ENCODE measurements at regions not wholly inside any gene's neighbourhood (a gene's known extent, or its start where the extent isn't known, plus 50 kb on each side); places are given as distances from the start of the nearest gene placed in this dataset.

DNA sequence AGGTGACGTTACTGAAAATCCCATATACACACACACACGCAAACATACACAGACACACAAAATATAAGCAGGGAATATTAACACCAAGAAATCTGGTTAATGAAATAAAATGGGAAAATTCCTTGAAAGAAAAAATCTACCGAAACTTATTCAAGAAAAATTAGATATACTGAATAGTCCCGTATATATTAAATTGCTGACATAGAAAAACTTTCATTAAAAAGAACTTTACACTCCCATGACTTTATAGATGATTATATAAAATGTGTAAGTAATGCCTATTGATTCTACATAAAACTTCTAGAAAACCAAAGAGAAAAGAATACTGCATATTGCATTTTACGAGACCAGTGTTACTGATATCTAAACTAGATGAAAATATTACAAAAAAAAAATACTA lies 803.2 kb downstream of the SLC16A7 start:
- CTCF ChIA-PET (ENCODE audit: low intra/inter-chr PET ratio): no interaction called here
- FAIRE-seq (no peak), ATAC-seq (no peak), DNase-seq (ENCODE audit: extremely low read depth in 1 of 4, low spot score in 3 of 4) (no peak)
- Histone ChIP-seq H3K79me2 (ENCODE audit: control insufficient read depth, insufficient read depth, low read length) (no peaks in the 10 kb centered on the region), H3K9me3 (replicated peaks; ENCODE audit: control insufficient read depth, insufficient read depth, low read depth, low read length) (no peaks in the 10 kb centered on the region; the same call in 1 of the 2 replicates), H3K27ac (ENCODE audit: extremely low read depth, low read depth, low read length) (no peak overlapping the region), H3K4me3 (no peak overlapping the region), H3K4me1 (replicated peaks in 1 of 2; ENCODE audit: control insufficient read depth in 2 of 2, insufficient read depth in 2 of 2, low read length in 2 of 2) (no peaks in the 10 kb centered on the region), H3K9me1 (ENCODE audit: control insufficient read depth, insufficient read depth, low read length) (no peaks in the 10 kb centered on the region), H3K27me3 (ENCODE audit: control insufficient read depth in 2 of 2, insufficient read depth in 2 of 2, low read length in 2 of 2) (no peaks in the 10 kb centered on the region), H3K4me2 (ENCODE audit: insufficient read depth, low read length) (no peak overlapping the region), H4K20me1 (replicated peaks; ENCODE audit: control insufficient read depth, insufficient read depth, low read length) (no peaks in the 10 kb centered on the region), H3K9ac (ENCODE audit: insufficient read depth in 1 of 2, low read depth in 2 of 2, low read length in 2 of 2) (no peak overlapping the region), H2AFZ (ENCODE audit: low read depth, low read length) (no peak overlapping the region), H3K36me3 (ENCODE audit: control insufficient read depth, insufficient read depth, low read length) (no peaks in the 10 kb centered on the region)
- WGBS (ENCODE audit: insufficient coverage, low coverage, missing lambda C conversion rate): 2% methylated on average over 5 of the region's 5 CpGs
- no TSS peak for BruUV-seq (replicated peaks)
- in situ Hi-C loops (cut with MboI): no loop called here
- intact Hi-C loops (cut with micrococcal nuclease): no loop called here
- POLR2A ChIA-PET: no interaction called here
- TF ChIP-seq C11orf30 (IDR thresholded peaks at IDR 0.05; ENCODE audit: low read depth) (peak; percentile 27; the same call in 1 of the 2 replicates), ZNF316 (IDR thresholded peaks at IDR 0.05) (peak; percentile 64), RERE (CRISPR knock-in tag; IDR thresholded peaks at IDR 0.05; ENCODE audit: borderline replicate concordance) (no peak)

All from K562 (cell line).